ENCODE measurements at regions not wholly inside any gene's neighbourhood (a gene's known extent, or its start where the extent isn't known, plus 50 kb on each side); places are given as distances from the start of the nearest gene placed in this dataset.

DNA sequence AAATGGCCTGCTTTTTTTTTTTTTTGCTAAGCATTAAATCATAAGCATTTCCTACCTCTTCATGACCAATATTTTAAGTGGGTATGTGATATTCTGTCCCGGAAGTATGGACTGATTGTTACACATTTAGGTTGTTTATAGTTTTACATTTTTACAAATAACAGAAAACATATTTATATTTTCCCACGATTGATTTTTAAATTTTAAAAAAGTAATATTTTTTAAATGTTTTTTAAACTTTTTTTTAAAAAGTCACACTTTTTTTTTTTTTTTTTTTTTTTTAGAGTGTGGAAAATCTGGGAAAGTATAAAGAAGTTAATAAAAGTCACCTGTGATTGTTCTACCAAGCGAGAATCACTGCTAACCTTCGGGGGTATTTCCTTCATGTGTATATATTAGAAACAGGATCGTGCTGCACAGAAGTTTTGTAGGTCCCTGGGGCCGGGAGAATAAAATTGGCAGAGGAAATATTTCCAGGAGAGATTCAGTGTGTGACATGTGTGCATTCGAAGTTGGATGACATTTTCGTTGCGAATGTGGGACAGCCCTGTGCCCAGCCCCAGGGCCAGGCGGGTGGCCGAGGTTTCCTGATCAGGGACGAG is 173.1 kb downstream of the CDC5L start:
- no peak for DNase-seq (ENCODE audit: low read depth)

DNA sequence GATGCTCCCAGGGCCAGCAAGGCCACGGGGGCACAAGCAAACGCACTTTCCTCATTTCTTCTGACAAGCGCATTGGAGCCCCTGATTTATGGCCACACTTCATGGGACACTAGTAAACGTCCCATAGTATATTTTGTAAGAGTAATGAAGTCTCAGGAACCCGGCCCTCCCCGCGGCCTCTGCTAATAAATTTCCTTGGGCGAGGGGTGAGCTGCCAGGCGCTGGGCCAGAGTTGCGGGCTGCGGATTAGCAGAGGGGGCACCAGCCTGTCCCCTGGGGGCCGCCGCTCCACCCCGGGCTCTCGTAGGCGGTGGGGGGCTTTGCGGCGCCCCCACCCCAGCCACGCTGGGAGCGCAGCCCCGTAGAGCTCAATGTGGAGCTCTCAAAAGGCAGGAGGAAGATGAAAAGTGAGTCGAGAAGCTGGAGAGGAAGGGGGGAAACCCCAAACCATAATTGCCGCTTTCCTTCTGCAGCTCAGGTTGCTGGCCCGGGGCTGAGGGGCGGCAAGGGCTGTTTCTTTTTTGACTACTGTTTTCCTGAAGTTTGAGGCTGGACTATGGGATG is 173.6 kb downstream of the CDC5L start:
- DNase-seq (ENCODE audit: low read depth): no peak

DNA sequence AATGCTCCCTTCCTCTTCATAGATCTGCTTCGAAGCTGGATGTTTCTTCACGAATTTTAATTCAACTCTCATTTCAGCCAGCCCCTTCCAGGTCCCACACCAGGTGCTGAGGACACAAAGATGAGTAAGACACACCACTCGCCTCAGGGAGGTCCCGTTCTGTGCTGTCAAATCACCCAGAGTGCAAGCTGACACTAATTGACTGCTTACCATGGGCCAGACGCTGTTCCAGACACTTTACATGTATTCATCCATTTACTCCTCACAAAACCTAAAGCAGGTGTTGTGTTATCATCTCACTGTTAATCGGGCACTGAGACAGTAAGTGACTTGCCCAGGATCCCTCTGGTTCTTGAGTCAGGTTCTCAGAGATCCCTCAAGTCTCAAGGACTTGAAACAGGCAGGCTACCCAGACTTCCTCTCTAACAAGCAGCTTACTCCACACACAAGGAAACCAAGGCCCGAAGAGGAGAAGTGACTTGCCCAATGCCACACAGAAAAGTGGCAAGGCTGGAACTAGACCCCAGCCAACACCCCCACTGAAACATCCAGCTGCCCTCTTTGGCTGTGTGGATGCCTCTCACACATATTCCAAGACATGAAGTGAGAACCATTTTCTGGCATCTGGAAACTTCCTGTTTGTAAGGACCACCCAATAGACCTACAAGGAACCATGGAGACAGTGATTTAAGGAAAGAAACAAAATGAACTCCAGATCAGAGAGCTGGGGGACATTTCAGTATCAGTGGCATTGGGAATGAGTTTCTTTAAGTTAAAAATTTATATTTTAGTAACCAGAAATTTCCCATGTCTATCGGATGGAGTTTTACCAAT is 174.5 kb downstream of the CDC5L start:
- no peak for DNase-seq (ENCODE audit: low read depth)

DNA sequence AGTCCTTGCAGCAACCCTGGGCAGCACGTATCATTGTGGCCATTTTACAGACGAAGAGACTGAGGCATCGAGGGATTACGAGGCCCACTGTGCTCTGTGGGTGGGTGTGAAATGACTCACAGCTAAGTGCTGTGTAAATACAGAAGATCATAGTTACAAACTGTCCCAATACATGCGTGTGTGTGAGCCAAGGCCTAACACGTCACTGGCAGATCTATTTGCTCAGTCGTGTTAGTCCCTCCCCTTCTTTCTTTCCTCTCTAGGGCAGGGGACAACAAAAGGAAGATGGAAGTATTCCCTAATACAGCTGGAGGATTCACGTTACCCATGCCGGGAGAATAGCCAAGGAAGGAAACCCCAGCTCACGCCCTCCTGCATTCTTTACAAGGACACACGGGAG is 175.9 kb downstream of the CDC5L start:
- DNase-seq (ENCODE audit: low read depth): peak; percentile 76

DNA sequence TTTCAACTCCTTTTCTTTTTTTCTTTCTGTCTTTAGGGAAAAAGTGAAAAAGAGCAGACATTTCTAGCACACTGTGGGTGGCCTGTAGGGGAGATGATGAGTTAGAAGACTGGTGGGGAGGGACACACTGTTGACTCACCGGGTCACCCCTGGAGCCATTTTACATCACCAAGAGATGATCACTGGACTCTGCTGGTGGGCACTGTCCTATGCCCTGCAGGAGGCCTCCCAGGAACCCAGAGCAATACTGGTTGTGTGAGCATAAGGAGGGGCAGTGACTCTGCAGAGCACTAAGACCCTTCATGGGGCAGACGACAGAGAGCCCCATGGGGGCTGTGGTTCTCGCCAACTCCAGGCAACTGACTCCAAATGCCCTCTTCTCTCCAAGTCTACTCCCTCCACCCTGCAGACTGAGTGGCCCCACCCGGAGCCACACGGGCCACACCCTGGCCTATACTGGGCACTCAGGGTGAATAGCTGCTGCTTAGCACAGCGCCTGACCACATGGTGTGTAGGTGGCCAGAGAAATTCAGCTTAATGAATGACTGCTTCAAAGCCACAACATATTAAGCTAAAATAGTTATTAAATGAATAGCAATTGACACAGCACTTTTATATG is 177.5 kb downstream of the CDC5L start:
- DNase-seq (ENCODE audit: low read depth): no peak

DNA sequence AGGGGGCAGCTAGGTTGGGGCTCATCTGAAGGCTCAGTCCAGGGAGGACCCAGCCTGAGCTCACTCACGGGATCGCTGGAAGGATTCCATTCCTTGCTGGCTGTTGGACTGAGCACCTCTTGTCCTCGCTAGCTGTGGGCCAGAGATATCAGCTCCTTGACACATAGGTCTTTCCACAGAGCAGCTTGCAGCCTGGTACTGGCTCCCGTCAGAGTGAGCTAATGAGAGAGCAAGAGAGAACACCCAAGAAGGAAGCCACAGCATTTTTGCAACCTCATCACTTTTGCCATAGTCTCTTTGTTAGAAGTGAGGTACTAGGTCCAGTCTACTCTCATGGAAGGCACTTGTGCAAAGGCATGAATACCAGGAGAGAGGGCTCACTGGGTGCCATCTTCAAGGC is 179.9 kb downstream of the CDC5L start:
- no peak for DNase-seq (ENCODE audit: low read depth)

DNA sequence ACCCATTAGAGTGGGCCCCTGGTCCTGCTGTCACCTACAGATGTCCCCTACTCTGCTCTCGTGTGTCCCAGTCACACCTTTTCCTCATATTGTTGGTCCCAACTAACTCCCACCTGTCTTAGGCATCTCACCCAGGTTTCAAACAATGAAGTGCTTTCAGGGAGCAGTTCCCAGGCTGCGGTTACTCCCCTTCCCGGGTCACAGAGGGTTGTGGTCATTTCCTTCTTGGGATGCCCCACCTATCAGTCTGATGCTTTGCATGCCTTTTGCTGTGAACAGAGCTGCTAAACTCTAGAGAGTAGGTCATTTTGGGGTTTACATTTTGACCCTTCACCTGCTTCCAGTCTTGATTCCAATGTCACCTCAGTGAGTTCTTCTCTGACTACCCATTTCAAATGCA is 181.6 kb downstream of the CDC5L start:
- no peak for DNase-seq (ENCODE audit: low read depth)

DNA sequence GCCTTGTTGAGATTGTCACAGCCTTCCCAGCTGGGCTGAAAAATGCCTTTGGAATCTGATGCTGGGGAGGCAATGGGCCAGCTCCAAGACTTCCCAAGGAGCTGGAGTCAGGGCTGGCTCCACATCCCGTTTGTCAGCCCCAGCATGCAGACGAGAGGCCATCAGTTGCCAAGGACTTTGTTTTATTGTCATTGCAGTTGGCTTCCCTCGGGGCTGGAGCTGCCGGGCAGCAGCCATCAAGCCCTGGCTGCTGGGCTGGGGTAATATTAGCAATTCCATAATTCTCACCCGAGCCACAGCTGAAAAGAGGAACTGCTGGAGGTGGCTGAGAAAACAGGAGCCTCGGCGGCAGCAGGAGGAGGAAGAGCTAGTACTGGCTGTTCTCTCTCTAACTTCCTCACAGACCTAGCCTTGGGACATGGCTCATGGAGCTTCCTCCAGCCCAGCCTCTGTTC is 182.5 kb downstream of the CDC5L start:
- no peak for DNase-seq (ENCODE audit: low read depth)

DNA sequence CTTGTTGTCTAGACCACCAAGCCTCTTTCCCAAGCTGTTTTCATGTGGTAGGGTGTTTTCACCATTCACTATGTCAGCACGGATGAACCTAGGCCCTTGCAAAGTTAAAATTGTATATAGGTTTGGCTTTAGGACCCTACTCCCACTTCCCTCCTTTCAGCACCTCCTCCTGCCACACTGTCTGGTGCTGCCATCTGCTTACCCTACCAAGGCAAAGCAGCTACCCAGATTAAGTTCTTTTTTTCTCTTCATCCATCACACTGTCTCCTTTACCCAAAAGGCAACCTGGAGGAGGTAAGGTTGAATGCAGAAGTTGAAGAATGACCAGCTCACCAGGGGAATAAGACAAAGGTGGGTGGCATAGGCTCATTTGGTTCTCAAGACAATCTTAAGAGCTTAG is 184.0 kb downstream of the CDC5L start:
- no peak for DNase-seq (ENCODE audit: low read depth)

DNA sequence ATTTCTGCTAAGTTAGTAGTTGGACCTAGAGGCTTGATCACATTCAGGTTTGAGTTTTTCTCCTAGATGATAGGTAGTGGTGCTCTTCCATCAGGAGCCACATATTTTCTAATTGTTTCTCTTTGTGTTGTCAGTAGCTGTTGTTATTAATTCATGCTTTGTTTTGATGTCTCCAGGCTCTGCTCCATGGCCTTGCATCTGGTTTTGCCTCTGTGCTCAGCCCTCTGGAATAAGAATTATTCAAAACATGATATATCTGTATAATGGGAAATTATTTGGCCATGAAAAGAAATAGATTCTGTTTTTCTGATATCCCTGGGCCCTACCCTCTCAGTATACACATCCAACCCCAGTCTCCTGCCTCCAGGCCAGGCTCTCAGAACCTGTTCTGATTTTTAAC is 184.8 kb downstream of the CDC5L start:
- no peak for DNase-seq (ENCODE audit: low read depth)

DNA sequence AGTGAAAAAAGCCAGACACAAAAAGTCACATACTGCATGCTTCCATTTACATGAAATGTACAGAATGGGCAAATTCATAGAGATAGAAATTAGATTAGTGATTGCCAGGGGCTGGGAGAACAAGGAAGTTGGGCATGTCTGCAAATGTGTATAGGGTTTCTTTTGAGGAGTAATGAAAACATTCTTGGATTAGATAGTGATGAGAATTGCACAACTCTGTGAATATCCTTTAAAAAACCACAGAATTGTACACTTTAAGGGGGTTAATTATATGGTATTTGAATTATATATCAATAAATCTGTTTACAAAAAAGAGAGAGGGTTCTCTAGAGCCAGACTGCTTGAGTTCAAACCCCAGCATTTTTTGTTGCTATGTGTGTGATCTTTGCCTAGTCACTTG is 188.1 kb downstream of the CDC5L start:
- DNase-seq (ENCODE audit: low read depth): peak; percentile 60

DNA sequence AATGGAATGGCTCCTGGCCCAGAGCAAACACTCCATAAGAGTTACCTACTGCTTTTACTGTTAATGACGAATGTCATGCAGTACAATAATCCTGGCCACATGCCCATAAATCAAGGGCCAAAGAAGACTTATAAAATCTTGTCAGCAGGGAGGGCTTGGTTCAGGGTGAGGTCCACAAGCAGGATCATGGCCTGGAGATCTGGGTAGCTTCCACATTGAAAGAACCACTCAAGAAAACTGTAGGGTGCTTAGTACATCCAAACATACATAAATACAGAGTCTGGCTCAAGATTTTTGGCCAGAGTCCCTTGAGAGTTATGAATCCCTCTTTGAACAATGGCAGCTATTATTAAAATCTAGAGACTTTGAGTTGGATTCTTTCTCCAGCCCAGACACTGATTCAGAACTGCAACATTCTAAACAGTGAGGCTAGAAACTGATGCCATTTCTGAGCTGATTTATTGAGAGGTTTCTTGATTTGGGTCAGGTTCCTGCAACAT is 188.7 kb downstream of the CDC5L start:
- peak; percentile 49 for DNase-seq (ENCODE audit: low read depth)

DNA sequence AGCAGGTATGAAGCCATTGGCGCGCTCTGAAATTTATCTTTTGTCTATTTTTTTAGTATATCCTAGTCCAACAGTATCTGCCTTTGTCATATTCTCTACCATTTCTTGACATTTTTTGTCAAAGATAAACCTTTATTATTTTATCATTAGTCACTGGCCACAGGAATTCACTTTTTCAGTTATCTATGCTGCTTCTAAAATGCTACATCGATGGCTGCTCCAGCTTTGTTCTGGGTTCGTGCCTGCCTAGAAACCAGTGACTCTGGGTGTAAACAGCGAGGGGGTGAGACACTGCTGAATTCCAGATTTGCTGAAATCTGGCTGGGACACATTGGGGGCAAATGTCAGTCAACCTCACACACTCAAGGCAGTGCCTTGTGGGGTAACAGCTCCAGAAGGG is 193.4 kb downstream of the CDC5L start:
- peak; percentile 87 for DNase-seq (ENCODE audit: low read depth)

DNA sequence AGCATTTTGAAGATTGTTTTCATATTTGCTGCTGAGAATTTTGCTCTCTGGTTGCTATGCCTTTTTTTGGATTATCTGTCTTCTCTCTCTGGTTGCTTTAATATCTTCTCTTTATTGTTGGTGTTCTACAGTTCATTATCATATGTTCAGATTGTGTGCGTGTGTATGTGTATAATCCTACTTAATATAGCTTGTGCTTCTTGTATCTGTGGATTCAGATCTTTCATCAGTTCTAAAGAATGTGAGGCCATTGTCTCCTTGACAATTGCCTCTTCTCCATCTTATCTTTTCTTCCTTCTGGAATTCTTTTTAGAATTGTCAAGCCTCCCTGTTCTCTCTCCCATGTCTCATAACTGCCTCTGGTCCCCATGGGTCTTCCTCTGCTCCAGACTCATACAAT is 195.4 kb downstream of the CDC5L start:
- no peak for DNase-seq (ENCODE audit: low read depth)

DNA sequence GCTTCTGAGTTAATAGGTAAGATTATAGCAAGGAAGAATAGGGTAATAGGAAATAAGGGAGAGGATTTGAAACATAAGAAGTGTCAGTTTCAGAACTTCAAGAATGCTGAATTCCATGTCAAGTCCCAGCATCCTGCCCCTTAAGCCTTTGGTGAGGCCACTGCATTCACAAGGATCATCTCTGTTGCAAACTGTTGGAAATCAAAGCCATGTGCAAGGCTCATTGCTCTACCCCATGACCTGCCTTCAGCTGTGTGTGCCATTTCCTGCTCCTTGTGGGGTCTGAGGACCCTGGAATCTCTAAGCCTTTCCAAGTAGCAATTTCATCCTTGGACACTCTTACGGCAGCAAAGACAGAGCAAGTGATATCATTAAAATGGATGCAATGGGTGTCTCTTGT is 203.0 kb downstream of the CDC5L start:
- no peak for DNase-seq (ENCODE audit: low read depth)

DNA sequence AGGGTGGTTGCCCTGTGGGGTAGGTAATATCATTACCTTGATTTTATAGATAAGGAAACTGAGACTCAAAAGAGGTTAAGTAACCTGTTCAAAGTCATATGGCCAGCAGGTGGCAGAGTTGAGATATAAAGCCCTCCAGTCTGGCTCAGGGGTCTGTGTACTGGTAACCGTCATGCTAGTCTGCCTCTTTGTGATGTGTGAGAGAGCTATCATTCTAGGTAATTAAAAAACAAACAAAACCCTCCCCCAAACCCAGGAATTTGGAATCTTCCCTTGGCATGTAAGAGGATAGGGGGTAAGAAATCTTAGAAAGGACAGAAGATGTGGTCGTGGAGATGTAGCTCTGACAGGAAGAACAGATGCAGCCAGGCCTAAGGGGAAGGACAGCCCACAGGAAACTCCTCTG is 206.0 kb downstream of the CDC5L start:
- DNase-seq (ENCODE audit: low read depth): peak; percentile 58

DNA sequence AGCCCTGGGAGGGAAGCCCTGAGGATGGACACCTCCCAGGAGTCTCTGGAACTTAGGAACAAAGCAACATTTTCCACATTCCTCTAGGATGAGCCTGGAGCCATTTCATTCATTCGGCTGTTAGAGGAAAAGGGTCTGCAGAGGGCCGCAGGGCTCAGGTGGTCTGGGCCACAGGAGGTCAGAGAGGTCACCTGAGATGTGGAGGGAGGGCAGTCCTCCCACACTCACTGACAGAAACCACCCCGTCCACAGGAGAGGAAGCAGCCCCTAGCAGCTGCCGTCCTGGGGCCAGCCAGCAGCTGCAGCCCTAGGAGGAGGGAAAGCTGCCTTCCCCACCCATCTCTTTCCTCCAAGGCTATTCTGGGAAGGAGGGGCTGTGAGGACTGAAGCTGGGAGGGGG is 207.0 kb downstream of the CDC5L start:
- no peak for DNase-seq (ENCODE audit: low read depth)

DNA sequence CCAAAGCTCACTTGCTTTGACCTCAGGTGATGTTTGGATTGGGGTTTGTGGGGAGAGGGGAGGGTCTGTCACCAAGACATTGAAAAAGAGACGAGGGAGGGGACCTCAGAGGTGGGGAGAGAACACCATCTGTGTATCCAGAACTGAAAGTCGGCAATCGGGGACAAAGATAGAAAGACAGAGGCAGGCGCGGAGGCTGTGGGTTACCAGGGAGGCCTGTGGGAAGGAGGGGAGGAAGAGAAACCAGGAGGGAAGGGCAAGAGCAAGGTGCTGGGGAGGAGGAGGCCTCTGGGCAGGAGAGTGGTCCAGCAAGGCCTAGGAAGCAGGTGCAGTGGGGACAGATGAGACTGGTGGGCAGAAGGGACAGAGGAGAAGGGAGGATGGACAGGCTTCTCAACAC is 211.2 kb downstream of the CDC5L start:
- DNase-seq (ENCODE audit: low read depth): no peak

DNA sequence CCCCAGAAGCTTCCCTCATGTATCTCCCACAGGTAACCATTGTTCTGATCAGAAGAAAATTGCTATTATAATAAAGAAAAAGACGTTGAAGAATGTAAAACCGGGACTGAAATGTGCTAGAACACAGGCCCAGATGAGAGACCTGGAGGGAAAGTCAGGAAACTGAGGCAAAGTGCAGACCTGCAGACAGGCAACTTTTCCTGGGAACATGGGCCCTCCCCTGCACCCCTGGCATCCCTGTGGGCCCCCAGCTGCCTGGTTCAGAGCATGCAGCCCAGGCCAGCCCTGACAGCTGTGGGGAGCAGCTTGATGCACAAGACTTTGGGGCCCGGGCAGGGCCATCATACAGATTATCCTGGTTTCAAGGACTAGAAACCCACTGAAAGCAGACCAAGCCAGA is 212.2 kb downstream of the CDC5L start:
- no peak for DNase-seq (ENCODE audit: low read depth)

DNA sequence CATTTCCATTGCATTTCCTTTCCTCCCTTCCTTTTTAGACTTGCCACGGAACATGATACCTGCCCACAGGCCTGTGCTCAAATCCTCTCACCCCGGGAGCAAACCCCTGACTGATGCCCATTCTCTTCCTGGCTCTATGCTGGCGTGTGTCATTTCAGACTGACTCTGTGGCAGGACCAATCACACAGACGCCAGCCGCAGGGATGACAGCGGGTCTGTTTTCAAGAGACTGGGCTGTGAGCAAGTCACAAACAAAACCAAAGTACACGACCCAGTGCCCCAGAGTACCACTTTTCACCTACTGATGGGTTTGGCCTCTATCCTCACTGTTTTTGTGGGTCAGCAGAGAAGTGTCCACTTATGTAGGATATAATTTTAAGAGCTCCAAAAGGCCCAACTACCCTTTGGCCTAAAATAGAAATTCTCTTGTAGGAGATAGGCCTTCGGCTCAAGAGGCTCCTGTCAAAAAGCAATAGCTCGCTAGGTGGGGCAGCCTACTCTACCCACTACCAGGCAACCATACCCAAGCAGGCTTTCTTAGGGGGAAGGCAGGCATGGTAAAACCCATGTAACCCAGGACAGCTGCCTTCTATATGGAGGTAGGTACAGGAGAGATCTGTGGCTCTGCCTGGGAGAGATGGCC is 215.7 kb downstream of the CDC5L start:
- no peak for DNase-seq (ENCODE audit: low read depth)

DNA sequence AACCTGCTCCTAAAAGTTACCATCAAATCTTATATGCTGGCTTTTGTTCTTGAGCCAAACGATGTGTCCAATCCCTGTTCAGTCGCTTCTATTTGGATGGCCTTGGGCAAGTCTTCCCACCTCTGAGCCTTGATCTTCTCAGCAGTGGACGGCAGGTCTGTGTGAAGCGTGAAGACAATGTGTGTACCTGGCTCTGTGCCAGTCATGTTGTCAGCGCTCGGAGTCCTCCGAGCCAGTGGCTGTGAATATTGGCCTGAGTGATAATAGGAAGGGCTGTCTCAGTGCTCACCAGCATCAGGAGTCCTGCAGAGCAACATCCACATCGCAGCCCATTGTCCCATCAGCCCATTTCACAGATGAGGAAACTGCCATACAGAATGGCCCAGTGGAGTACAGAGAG is 219.0 kb downstream of the CDC5L start:
- DNase-seq (ENCODE audit: low read depth): no peak

DNA sequence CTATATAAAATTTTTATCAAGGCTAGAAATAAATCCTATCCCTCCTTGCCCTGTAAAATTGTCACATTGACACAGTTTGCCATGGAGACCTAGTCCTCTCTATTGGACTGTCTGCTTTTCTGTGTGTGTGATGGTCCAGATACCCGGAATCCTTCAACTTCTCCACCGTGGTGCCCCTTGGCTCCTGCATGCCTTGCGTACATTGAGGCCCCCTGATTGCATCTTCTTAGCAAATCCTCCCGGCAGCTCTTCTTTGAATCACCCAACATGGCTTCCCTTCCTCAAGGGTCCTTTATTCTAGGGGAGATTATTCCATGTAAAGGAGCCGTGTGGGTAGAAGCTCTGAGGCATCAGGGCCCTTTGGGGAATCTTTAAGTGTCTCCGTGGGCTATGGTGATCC is 219.5 kb downstream of the CDC5L start:
- DNase-seq (ENCODE audit: low read depth): no peak
